Progenitor cell of endocrine pancreas (in vitro differentiated cells): ENCODE measurements at regions not wholly inside any gene's neighbourhood (a gene's known extent, or its start where the extent isn't known, plus 50 kb on each side); places are given as distances from the start of the nearest gene placed in this dataset.

Experiments
- DNase-seq: peaks from one replicate; pipeline ENCODE4 v3.0.0; 2021; ENCODE audit warnings: low spot score; ENCODE audit not compliant: unreplicated experiment
- H3K27ac Mint-ChIP-seq: 2 replicates; pipeline ENCODE4 v1.8.0; 2021; ENCODE audit warnings: mild to moderate bottlenecking, moderate library complexity, mixed read lengths
- H3K27me3 Mint-ChIP-seq: 2 replicates; pipeline ENCODE4 v1.8.0; 2021; ENCODE audit warnings: mixed read lengths
- H3K36me3 Mint-ChIP-seq: 2 replicates; pipeline ENCODE4 v1.8.0; 2022; ENCODE audit warnings: mixed read lengths; ENCODE audit not compliant: insufficient read depth
- H3K4me1 Mint-ChIP-seq: 2 replicates; pipeline ENCODE4 v1.8.0; 2021; ENCODE audit warnings: low read depth, mixed read lengths
- H3K4me3 Mint-ChIP-seq: 2 replicates; pipeline ENCODE4 v1.8.0; 2021; ENCODE audit warnings: low read depth, mild to moderate bottlenecking, moderate library complexity, mixed read lengths
- H3K9me3 Mint-ChIP-seq: 2 replicates; pipeline ENCODE4 v1.8.0; 2021; ENCODE audit warnings: low read depth, mixed read lengths
- CTCF ChIP-seq: fragments of 200-600 bp; sonication (generic); IDR thresholded peaks from one replicate; pipeline ENCODE4 v1.5.0; 2021; ENCODE audit warnings: antibody characterized with exemption, mild to moderate bottlenecking; ENCODE audit not compliant: unreplicated experiment

- Mint-ChIP-seq H3K9me3 (no peaks in the 10 kb centered on the region), H3K27ac (no peak overlapping the region), H3K27me3 (peaks cover 52% of the 10 kb centered on the region), H3K4me3 (no peak overlapping the region), H3K4me1 (peaks cover 2% of the 10 kb centered on the region), H3K36me3 (no peaks in the 10 kb centered on the region)
- TF ChIP-seq CTCF, result no peak
- no peak for DNase-seq
These were observed 124.9 kb downstream of the IRX2 start for GRCh38 chr5:2626572-2626971.

GRCh38 chr5:2622866-2623265, 128.6 kb downstream of the IRX2 start:
- peaks cover 34% of the 10 kb centered on the region for H3K27me3 Mint-ChIP-seq
- H3K27ac Mint-ChIP-seq, result no peak overlapping the region
- H3K4me3 Mint-ChIP-seq, result no peak overlapping the region
- no peak for TF ChIP-seq CTCF
- no peaks in the 10 kb centered on the region for H3K36me3 Mint-ChIP-seq
- peaks cover 3% of the 10 kb centered on the region for H3K4me1 Mint-ChIP-seq
- no peak for DNase-seq
- no peaks in the 10 kb centered on the region for H3K9me3 Mint-ChIP-seq

GRCh38 chr5:2621631-2622030, 129.8 kb downstream of the IRX2 start:
- no peak for TF ChIP-seq CTCF
- DNase-seq, result no peak
- Mint-ChIP-seq H3K9me3 (no peaks in the 10 kb centered on the region), H3K36me3 (no peaks in the 10 kb centered on the region), H3K4me1 (peaks cover 3% of the 10 kb centered on the region), H3K27ac (no peak overlapping the region), H3K27me3 (peaks cover 34% of the 10 kb centered on the region), H3K4me3 (no peak overlapping the region)

GRCh38 chr5:2619216-2619615, 132.3 kb downstream of the IRX2 start:
- H3K4me3 Mint-ChIP-seq, result no peak overlapping the region
- no peak for TF ChIP-seq CTCF
- no peaks in the 10 kb centered on the region for H3K36me3 Mint-ChIP-seq
- H3K27me3 Mint-ChIP-seq, result peaks cover 29% of the 10 kb centered on the region
- no peak for DNase-seq
- peaks cover 3% of the 10 kb centered on the region for H3K4me1 Mint-ChIP-seq
- H3K9me3 Mint-ChIP-seq, result peaks cover 2% of the 10 kb centered on the region
- H3K27ac Mint-ChIP-seq, result no peak overlapping the region

GRCh38 chr5:2617461-2617860, 134.0 kb downstream of the IRX2 start:
- Mint-ChIP-seq H3K36me3 (no peaks in the 10 kb centered on the region), H3K27me3 (peaks cover 33% of the 10 kb centered on the region), H3K4me3 (no peak overlapping the region), H3K9me3 (peaks cover 2% of the 10 kb centered on the region), H3K4me1 (peaks cover 3% of the 10 kb centered on the region), H3K27ac (no peak overlapping the region)
- TF ChIP-seq CTCF, result no peak
- DNase-seq, result no peak
